ENCODE measurements at regions not wholly inside any gene's neighbourhood (a gene's known extent, or its start where the extent isn't known, plus 50 kb on each side); places are given as distances from the start of the nearest gene placed in this dataset.

DNA sequence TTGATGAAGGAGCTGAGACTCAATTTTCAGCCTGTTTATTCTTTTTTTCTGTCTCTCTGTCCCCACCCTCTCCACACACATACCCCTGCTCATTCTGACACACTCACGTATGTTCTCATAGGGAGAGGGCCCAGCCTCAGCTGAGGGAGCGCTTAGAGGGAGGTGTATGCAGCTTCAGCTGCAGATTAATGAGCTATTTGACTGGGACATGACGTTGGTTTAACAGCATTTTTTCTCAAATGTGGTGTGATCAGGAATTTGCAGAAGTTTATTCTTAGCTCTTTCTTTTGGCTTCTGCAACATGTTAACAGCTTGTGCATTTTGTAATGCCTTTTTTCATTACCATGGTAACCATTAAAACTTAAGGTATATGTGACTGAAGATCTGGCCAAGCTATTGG lies 1547.1 kb upstream of the PIK3C3 start:
- no peak for DNase-seq

DNA sequence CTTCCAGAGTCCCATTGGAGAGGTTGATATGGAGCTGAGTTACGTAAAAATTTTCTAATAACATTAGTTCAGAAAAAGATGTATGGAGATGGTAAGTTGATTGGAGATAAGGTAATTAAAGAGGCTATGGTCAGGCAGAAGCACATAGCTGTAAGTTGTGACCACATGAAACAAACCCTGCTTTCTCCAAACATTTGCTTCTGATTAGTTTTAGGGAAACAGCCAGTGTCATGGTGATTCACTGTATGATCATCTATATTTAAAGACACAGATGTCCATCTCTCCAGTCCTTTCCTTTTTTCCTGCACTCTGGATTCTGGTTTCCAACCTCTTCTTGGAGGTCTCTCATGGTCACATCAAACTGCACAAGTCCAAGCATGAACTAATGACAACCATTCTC lies 1550.8 kb upstream of the PIK3C3 start:
- DNase-seq: no peak

DNA sequence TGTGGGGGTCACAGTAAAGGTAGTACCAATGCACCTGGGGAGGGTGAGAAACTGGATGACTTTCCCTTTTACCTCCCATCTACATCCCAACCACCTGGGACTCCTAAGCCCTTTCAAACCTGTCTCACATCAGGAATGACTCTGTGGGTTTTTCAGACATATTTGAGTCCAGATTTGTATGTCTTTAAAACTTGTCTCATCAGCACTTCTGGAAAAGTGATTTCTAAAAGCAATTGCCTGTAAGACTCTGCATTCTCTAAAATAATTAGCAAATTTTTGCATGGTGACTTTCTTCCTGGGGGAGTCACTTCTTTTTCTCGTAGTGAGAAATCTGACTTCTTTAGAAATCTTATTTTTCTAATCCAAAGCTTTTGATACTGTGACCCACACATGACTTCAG lies 1553.0 kb upstream of the PIK3C3 start:
- DNase-seq: no peak

DNA sequence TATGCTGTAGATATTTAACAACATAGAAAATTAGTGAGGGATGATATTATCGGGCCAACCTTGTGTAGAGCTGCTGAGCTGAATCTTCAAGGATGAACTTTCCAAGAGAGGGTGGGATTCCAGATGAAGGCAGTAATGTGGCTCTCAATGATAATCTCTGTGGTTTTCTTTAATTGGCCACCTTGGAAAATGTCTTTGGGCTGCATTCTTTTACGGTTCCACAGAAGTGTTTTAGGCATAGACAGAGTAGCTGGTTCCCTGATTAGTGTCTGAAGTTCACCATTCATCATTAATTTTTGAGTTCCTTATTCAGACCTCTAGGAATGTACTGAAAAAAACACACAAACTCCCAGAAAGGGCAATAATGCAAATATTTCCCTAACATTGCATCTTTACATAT lies 1566.9 kb upstream of the PIK3C3 start:
- no peak for DNase-seq

DNA sequence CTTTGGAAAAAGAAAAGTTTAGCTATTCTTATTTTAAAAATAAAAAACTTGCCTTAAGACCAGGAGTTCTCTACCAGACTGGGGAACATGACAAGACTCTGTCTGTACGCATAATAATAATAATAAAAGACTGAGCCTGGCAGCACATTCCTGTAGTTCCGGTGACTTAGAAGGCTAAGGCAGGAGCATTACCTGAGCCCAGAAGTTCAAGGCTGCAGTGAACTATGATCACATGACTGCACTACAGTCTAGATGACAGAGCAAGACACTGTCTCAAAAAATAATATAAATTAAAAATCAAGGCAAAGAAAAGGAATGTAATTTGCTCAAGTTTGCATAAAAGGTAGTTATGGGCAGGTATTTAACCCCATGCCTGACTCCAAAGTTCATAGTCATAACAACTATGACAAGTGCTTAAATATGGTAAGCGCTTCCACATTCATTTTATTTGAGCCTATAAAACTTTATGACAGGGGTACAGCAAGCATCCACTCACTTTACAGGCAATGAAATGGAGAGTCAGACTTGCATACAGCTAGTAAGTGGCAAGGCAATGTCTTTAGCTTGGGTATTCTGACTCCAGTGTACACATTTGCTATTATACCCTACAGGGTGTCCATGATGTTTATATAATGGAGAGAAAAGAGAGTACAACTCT lies 1567.8 kb upstream of the PIK3C3 start:
- DNase-seq: no peak

DNA sequence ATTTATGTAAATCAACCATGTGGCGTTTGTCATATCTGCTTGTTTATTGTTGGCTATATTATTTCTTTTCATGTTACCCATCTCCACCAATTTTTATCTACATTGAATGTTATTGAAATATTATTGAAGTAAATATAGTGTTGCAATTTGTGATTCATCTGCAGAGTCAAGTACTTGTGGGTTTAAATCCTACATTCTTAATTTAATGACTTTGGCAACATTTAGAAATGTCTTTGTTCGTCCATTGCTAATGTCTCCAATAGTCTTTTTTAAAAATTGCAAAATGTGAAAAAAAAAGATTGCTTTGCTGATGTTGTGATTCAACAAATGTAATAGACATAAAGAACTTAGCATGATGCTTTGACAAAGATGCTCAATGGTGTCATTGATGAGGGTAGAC lies 1572.8 kb upstream of the PIK3C3 start:
- DNase-seq: no peak

DNA sequence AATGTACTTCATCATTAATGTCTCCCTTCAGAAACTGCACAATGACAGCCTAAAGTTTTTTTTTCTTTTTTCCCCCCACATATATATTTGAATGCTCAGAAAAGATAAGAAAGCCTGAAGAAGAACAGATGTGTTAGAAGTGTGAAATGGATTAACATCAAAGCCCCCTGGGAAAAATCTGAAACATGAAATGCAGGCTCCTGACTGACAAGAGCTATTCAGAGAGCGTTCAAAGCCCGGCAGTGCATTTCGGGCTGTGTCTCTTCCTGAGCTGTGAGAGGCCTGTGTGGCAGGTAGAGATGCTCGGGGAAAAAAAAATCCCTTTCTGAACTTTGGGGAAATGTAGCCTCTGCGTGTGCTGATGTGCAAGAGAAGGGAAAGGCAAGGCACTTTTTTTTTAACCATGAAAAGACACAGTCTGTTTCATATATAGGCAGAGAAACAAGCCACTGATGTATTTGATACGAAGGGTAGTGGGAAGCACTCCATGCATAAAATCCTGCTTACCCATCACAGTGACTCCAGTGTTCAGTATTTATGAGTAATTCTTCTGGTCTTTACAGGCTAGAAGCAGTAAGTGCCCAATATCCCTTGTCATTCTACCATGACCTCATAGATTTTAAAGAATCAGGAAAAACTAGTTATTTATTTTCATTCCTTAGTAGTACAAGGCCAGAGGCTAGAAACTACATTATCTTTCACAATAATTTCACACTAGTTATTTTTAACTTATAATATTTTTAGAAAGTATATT lies 1574.2 kb upstream of the PIK3C3 start:
- no peak for DNase-seq

DNA sequence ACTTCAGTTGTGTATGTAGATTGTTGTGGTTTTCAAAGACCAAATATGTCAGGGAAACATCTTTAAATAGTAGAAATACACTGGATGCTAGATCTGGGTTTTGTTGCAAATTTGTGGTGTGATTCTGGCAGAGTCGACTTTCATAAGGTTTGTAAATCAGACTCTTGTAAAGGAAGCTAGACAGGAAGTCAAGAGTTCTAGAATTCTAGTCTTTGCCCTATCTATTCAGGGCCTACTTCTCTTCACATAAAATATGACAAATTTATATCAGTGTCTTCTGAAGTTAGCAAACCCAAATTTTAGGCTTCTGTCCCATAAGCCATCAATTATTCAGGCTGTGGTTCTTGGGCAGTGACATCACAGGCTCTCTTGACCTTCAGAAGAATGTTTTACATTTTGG lies 1579.2 kb upstream of the PIK3C3 start:
- no peak for DNase-seq

DNA sequence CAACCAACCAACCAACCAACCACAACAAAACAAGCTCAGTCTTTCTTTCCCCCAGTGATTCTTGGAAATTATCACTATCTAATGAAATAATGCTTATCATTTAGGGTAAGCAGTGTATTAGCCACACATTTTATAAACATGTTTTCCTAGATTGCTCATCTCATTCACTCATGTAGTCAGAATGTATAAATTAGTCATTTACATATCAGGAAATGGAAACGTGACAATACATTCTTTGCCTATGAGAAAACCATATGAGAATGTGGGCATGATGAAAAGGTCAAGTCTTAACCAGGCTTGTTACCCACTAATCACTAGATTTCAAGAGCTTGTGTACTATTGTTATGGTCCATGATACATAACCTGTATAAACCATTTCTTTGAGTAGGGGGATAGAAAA lies 1583.4 kb upstream of the PIK3C3 start:
- no peak for DNase-seq

DNA sequence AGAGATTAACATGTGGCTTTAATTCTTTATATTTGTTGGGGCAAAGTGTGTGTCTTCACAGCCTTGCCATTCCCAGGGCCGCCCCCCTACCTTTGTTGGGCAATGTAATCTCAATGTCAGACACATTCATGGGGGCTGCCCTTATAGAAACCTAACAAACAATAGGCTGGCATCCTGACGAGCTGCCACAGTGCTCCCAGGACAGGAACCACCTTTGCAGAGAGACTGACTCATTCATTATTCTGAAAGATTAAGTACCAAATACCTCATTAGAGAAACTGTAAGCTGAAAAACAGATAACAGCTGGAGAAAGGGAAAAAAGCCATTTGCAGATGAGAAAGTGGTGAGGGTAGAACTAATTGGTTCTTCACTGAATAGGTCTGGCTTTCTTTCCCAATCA lies 1587.5 kb upstream of the PIK3C3 start:
- no peak for DNase-seq

DNA sequence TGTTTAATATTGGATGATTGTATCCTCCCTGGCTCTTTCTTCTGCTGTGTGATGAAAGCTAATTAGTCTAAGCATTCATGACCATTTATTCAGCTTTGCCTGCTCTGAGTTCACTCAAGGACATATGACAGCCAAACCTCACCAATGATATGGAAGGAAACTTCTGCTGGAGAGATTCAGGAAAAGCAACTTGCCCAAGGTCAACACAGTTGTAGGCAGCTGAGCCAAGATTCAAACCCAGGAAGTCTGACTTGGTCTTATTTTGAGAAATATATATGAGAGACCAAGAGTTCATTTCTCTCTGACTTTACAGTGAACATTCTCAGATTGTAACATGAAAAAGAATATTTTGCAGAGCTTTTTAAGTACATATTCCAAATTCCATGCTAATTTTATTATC lies 1588.5 kb upstream of the PIK3C3 start:
- no peak for DNase-seq

DNA sequence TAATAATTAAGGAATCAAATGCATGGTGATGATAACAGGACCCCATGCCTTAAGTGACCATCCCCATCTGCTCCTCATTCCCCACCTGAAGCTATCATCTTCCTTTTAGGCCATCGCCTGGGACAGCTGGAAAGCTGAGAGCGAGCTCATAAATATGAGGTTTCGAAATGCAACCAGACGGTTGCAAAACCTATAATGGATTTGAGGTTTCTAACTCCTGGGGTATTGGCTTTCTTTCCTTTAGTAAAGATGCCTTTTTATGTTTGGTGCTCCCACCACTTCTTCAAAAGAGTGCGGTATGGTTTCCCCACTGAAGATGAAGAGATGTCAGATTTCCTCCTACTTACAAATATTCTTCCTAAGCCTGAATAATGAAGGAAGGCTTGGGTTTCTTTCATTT lies 1589.5 kb upstream of the PIK3C3 start:
- DNase-seq: no peak

DNA sequence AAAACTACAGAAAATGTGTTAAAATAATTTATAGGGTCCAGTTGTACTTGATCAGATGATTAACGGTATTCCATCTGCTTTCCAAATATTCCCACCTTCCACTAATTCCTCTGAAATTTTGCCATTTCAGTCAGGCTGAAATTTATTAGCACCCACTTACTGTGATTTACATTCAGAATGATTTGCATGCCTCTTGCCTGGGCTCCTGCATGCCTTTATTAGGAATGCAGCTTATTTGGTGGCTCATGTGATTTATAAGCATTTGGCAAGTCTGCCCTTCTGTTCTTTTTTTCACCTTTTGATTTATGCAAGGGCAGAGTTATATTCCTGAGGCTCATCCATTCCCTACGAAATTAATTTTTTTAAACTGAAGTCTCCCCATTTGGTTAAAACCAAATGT lies 1594.5 kb upstream of the PIK3C3 start:
- DNase-seq: no peak

DNA sequence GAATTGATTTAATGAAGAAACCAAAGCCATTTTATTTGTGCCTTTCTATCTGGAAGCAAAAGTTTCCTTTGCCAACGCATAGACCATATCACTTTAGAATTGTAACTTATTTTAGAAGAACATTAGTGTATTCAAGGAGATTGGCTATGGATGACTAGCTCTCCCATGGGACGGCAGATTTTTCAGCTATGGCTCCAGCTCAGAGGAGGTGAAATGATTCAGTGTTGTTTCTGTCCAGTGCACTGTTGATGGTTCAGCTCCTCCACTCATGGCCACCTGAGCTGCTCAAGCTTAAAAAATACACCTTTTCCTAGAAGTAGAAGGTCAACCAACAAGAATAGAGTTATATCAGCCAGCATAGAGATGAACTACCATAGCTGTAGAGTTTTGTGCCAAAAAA lies 1597.5 kb upstream of the PIK3C3 start:
- DNase-seq: no peak

DNA sequence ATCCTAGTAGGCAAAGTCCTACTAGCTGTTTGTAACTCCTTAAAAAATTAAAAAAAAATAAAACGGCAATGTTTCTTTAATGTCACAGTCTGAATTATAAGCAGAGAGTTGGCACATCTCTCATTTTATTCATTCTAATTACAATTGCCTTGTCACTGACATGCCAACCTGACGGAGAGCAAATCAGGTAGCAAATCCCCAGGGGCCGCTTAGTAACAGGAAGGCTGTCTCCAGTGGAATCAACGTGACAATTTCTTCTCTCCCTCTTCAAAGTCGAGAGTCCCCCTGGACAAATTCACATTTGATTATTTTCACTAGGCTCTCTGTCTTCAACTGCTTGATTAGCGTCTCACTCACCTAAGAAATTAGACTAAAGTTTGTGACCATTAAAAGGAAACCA lies 1598.9 kb upstream of the PIK3C3 start:
- no peak for DNase-seq

DNA sequence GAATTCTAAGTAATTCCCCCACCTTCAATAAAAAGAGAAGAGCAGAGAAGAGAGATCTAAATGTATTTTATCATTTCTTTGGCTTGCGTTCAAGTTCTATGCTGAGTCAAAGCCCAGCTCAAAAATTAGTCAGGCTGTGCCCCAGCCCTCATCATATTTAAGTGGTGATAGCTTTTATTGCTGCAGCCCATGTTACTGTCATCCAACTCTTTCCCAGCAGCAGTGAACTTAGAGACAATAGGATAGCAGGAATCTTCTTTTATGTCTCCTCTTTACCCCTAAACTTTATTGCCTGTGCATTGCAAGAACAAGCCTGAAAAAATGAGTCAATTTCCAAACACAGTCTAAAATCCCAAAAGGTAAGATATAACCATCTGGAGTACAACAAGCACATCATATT lies 1599.3 kb upstream of the PIK3C3 start:
- DNase-seq: no peak

DNA sequence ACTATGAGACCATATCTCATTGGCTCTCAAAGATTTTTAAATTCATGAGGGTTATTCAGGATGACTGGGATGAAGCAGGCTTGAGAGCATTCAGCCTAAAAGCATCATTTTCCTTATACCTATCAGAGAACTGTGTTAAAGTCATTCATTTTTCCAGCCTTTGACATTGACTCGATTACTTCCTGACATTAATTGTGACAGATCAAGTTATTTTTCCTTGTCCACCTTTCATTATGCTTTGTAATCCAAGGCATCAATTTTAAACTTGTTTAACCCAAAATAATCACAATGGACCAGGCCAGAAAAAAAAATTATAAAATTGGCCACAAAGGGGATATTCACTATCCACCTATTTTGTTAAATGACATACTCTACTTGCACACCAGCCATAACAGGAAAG lies 1606.8 kb upstream of the PIK3C3 start:
- DNase-seq: no peak

DNA sequence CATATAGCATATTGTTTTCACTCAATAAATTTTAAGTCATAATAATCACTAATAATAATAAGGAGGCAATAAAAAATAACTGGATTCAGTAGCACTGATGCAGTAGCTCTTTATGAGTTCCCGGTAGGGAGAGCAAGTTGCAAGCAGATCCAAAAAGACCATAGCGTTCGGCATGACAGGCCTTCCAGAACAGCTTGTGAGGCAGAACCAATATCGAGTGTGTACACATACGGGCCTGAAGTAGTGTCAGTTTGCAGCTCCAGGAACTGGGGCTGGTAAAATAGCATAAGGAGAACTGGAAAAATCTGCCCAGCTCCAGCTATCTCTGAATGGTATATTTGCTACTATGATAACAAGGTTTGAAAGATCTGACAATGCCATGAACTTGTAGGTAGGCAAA lies 1607.8 kb upstream of the PIK3C3 start:
- DNase-seq: no peak

DNA sequence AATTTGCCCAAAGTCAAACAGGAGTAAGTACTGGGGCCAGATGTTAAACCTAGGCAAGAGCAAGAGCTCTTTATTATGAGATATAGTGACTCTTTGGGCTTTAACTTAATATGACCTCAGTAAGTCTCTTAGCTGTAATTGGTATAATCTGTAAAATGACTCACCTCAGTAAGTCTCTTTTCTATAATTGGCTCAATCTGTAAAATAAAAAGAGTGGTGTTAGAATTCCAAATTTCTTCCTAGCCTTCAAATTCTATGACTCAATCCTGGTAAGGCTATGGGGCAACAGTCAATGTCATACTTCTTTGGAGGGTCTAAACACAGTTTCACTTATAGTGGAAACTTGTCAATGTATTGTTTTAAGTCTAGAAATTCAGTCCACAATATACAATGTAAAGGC lies 1608.9 kb upstream of the PIK3C3 start:
- DNase-seq: no peak

DNA sequence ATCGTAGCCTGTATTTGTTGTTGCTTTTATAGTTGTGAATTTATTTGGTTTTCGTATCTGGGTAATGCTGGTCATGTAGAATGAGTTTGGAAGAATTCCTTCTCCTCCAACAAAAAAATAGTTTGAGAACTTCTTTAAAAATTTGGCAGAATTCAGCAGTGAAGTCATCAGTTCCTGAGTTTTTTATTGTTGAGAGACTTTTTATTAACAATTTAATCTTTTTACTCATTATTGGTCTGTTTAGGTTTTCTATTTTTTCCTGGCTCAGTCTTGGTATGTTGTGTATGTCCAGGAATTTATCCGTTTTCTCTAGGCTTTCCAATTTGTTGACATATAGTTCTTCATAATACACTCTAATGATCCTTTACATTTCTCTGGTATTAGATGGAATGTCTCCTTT lies 1613.3 kb upstream of the PIK3C3 start:
- no peak for DNase-seq

DNA sequence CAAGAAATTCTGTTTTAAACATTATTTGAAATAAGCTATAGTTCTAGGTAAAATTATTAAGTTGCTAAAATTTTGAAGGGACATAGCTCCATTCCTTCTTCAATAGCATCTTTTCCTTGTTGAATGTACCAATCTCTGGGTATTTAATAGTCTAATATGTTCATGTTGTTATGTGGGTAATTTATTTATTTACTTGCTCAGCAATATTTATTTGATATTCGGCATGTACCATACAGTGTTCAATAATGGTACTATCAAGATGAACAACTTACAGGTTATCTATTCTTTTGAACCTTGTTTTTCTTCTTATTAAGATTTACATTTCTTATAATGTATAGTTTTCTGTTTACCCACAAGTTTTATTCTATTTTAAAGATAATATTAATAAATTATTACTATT lies 1616.8 kb upstream of the PIK3C3 start:
- DNase-seq: no peak

DNA sequence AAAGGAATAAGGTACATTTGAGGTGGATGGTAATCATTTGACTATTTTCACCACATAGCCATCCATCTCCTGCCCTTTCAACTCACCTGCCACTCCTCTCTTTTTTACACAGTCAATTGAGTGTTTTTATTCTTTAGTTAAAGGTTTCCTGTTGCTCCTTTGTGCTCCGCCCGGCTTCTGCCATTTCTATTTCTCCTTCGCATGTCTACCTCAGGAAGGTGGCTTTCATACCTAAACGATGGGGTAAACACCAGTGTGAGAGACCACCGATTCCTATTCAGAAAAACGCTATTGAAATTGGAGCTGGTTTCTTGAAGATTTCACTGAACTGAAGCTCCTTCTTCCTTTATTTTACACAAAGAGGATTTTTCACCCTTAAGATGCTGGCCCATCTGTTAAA lies 1628.0 kb upstream of the PIK3C3 start:
- DNase-seq: no peak

DNA sequence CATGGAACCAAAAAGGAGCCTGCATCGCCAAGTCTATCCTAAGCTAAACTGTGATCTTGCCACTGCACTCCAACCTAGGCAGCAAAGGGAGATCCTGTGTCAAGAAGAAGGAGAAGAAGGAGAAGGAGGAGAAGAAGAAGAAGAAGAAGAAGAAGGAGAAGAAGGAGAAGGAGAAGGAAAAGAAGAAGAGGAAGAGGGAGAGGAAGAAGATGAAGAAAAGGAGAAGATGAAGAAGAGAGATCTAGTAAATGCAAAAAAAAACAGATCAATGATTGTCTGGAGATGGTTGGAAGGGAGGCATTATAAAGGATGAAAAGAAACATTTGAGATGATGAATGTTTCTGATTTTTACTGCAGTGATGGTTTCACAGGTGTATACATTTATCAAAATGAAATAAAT lies 1629.0 kb upstream of the PIK3C3 start:
- DNase-seq: no peak

DNA sequence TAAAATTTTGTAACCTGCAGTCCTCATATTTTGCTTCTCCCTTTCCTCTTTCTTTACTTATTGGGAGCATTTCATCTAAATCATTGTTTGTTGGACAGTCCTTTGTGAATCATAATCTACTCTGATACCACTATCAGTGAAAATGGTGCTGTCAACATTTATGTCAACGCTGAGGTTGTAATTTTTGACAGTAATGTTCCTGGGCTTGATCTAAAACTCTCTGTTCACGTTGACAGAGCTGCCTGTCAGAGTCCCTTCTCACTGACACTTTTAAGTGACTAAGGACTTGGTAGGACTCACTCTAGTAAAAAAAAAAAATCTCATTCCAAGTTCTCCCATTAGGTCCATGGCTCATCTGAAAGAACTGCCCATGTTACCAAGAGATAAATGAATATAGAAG lies 1640.8 kb upstream of the PIK3C3 start:
- DNase-seq: no peak

DNA sequence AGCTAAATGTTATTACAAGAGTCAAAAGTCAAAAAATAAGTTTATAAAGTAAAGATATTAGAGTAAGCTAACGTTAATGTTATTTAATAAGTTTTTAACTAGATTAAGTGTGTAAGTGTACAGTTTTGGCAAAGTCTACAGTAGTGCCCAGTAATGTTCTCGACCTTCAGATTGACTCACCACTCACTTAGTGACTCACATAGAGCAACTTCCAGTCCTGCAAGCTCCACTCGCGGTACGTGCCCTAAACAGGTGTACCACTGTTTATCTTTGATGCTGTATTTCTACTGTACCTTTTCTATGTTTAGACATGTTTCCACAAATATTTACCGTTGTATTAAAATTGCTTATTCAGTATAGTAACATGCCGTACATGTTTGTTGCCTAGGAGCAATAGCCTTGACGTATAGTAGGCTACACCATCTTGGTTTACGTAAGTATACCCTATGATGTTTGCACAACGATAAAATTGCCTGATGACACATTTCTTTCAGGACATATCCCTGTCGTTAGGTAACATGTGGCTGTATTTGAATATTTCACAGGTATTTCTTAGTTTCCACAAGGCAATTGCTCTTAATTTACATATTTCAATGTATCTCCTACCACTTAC lies 1641.9 kb upstream of the PIK3C3 start:
- DNase-seq: no peak

All from activated effector memory CD4-positive, alpha-beta T cell treated with anti-CD3 and anti-CD28 coated beads, Interleukin-2, amount 50 U/mL, for 16 hours (primary cell).